ENCODE measurements at regions not wholly inside any gene's neighbourhood (a gene's known extent, or its start where the extent isn't known, plus 50 kb on each side); places are given as distances from the start of the nearest gene placed in this dataset.
A peak's percentile ranks its signal among the peaks of the same experiment; 100 is the strongest.

GRCh38 chr6:15754035-15754705 is 91.3 kb upstream of the DTNBP1 start:
- Histone ChIP-seq H3K9me3 (ENCODE audit: control insufficient read depth in 1 of 2, insufficient read depth in 1 of 2, low read depth in 1 of 2, low read length in 2 of 2) (no peaks in the 10 kb centered on the region), H3K36me3 (ENCODE audit: control insufficient read depth in 1 of 2, insufficient read depth in 2 of 2, low read length in 2 of 2) (no peaks in the 10 kb centered on the region), H3K4me1 (ENCODE audit: control insufficient read depth in 1 of 2, insufficient read depth in 2 of 2, low read length in 2 of 2) (no peaks in the 10 kb centered on the region), H3K27ac (ENCODE audit: low read depth, low read length) (no peak overlapping the region), H3K9me2 (ENCODE audit: insufficient read depth) (no peaks in the 10 kb centered on the region), H4K20me1 (ENCODE audit: insufficient read depth) (no peaks in the 10 kb centered on the region), H3K4me2 (ENCODE audit: low read length) (no peak overlapping the region), H3K4me3 (replicated peaks in 1 of 2; ENCODE audit: low read depth in 1 of 2, low read length in 2 of 2) (no peak overlapping the region), H2AFZ (ENCODE audit: low read depth, low read length, poor library complexity, severe bottlenecking) (peak overlapping the region; percentile 33), H3K79me2 (ENCODE audit: insufficient read depth, low read length) (no peaks in the 10 kb centered on the region), H3K27me3 (ENCODE audit: insufficient read depth, low read length) (no peaks in the 10 kb centered on the region), H3K9ac (ENCODE audit: low read length) (no peak overlapping the region)
- ChIA-PET RAD21 (ENCODE audit: low non-redundant PET in 1 of 2, low total read pairs in 2 of 2, uncharacterized antibody in 2 of 2, unreplicated experiment in 2 of 2) (no interaction called here), POLR2A (no interaction called here), CTCF (no interaction called here)
- no TSS peak for BruUV-seq (replicated peaks)
- TF ChIP-seq ZFX (IDR thresholded peaks at IDR 0.05) = no peak
- TF ChIP-seq ATF3 (IDR thresholded peaks at IDR 0.05) = no peak
- TF ChIP-seq, protein P1, sequence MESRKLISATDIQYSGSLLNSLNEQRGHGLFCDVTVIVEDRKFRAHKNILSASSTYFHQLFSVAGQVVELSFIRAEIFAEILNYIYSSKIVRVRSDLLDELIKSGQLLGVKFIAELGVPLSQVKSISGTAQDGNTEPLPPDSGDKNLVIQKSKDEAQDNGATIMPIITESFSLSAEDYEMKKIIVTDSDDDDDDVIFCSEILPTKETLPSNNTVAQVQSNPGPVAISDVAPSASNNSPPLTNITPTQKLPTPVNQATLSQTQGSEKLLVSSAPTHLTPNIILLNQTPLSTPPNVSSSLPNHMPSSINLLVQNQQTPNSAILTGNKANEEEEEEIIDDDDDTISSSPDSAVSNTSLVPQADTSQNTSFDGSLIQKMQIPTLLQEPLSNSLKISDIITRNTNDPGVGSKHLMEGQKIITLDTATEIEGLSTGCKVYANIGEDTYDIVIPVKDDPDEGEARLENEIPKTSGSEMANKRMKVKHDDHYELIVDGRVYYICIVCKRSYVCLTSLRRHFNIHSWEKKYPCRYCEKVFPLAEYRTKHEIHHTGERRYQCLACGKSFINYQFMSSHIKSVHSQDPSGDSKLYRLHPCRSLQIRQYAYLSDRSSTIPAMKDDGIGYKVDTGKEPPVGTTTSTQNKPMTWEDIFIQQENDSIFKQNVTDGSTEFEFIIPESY (IDR thresholded peaks at IDR 0.05; ENCODE audit: extremely low read depth, insufficient replicate concordance, low read length) = no peak
- no peak for TF ChIP-seq ELF1 (IDR thresholded peaks at IDR 0.05; ENCODE audit: borderline replicate concordance, low read depth)
- TF ChIP-seq TCF7L2 (IDR thresholded peaks at IDR 0.05; ENCODE audit: borderline replicate concordance, extremely low read depth, insufficient read depth, insufficient read length) = no peak
- no peak for TF ChIP-seq SRF (IDR thresholded peaks at IDR 0.05; ENCODE audit: low read depth)
- no peak for TF ChIP-seq JUND (IDR thresholded peaks at IDR 0.05)
- no peak for TF ChIP-seq ZNF274 (IDR thresholded peaks at IDR 0.05; ENCODE audit: low read depth, low read length)
- no peak for TF ChIP-seq POLR2AphosphoS5 (IDR thresholded peaks at IDR 0.05; ENCODE audit: low read depth, low read length)
- TF ChIP-seq, protein P2, sequence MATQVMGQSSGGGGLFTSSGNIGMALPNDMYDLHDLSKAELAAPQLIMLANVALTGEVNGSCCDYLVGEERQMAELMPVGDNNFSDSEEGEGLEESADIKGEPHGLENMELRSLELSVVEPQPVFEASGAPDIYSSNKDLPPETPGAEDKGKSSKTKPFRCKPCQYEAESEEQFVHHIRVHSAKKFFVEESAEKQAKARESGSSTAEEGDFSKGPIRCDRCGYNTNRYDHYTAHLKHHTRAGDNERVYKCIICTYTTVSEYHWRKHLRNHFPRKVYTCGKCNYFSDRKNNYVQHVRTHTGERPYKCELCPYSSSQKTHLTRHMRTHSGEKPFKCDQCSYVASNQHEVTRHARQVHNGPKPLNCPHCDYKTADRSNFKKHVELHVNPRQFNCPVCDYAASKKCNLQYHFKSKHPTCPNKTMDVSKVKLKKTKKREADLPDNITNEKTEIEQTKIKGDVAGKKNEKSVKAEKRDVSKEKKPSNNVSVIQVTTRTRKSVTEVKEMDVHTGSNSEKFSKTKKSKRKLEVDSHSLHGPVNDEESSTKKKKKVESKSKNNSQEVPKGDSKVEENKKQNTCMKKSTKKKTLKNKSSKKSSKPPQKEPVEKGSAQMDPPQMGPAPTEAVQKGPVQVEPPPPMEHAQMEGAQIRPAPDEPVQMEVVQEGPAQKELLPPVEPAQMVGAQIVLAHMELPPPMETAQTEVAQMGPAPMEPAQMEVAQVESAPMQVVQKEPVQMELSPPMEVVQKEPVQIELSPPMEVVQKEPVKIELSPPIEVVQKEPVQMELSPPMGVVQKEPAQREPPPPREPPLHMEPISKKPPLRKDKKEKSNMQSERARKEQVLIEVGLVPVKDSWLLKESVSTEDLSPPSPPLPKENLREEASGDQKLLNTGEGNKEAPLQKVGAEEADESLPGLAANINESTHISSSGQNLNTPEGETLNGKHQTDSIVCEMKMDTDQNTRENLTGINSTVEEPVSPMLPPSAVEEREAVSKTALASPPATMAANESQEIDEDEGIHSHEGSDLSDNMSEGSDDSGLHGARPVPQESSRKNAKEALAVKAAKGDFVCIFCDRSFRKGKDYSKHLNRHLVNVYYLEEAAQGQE (IDR thresholded peaks at IDR 0.05; ENCODE audit: low read depth) = no peak
- no peak for TF ChIP-seq CBX3 (IDR thresholded peaks at IDR 0.05; ENCODE audit: low read depth)
- no peak for TF ChIP-seq FOSL1 (IDR thresholded peaks at IDR 0.05; ENCODE audit: low read depth)
- TF ChIP-seq EZH2 (IDR thresholded peaks at IDR 0.05) = no peak
- no peak for TF ChIP-seq SP1 (IDR thresholded peaks at IDR 0.05; ENCODE audit: low read depth)
- TF ChIP-seq YY1 (IDR thresholded peaks at IDR 0.05; ENCODE audit: extremely low read depth, insufficient replicate concordance, low read depth, low read length) = no peak
- no peak for TF ChIP-seq CEBPB (IDR thresholded peaks at IDR 0.05; ENCODE audit: low read depth)
- TF ChIP-seq MAX (IDR thresholded peaks at IDR 0.05) = no peak
- no peak for TF ChIP-seq SIN3A (IDR thresholded peaks at IDR 0.05; ENCODE audit: low read depth)
- DNase-seq (ENCODE audit: low read depth, low spot score) (no peak), ATAC-seq (peak; percentile 78)
- intact Hi-C loops (cut with micrococcal nuclease) = no loop called here
